ENCODE measurements at regions not wholly inside any gene's neighbourhood (a gene's known extent, or its start where the extent isn't known, plus 50 kb on each side); places are given as distances from the start of the nearest gene placed in this dataset.

DNA sequence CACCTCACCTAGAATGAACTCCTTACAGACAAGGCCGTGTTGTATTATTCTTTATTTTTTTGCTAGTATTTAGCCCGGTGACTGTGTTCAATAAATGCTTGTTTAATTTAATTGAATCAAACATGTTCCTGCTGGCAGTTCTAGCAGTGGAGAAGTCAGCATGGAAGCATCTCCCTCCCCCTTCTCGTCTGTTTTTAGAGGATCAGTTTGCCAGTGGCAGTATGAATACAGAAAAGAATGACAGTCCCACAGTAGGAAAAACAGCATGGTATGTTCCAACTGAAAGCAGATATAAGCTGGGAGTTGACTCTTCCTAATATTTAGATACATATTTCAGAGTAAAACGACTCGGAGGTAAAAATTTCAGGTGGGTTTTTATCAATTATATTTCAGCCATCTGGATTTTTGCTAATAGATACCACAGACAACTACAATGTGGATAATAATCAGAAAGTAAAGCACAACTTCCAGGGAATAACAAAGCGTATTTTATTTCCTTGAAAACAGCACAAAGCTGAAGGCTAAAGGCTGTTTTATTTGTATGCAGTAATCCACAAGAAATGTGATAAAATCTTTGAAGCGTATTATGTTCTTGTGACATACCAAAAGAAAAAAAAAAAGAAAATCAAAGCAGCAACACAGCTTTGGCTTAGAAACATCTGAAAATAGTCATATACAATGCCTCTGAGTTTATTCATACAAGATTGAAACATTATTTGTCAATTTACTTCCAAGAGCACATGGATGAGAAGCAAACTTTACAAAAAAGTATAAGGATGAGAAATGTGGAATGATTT lies 244.5 kb upstream of the KCNMB2 start:
- DNase-seq (ENCODE audit: low read depth, low spot score): no peak

DNA sequence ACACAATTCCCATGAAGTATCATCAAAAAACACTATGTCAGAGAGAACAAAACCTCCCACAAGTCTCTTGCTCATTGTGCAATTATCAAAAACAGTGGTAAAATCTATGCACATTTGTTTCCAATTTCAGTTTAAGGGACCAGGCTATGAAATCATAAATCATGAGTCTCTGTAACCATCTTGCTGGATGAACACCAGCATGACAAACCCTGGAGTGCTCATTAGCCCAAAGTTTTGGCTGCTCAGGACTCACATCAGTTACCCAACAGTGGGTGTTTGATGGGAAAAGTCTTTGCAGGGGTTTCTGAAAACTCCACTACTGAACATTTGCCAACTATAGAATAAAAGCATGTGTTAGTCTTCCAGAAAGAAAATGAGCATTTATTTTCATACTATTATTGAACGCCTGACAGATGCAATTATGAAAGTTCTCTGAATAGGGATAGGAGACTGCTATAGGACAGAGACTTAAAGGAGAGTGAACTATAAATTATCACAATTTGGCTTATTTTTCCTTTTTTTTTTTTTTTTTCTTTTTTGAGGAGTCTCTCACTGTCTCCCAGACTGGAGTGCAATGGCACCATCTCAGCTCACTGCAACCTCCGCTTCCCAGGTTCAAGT lies 240.8 kb upstream of the KCNMB2 start:
- DNase-seq (ENCODE audit: low read depth, low spot score): no peak

DNA sequence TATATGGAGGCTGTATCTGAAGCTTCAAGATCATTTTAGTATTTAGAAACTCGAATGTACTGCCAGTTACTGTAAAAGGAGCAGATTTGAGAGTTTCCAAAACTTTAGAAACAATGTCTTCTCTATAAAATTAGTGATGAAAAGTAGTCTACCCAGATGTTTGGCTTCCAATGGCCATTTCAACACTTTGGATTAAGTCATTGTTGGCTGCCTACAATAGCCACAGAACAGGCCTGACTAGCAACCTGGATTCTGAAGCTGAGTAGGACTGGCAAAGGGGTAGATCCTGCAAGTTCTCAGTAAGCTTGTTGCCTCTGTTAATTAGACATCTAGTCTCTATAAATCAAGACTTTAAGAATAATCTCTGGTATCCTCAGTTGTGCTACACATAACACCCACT lies 239.0 kb upstream of the KCNMB2 start:
- DNase-seq (ENCODE audit: low read depth, low spot score): no peak

DNA sequence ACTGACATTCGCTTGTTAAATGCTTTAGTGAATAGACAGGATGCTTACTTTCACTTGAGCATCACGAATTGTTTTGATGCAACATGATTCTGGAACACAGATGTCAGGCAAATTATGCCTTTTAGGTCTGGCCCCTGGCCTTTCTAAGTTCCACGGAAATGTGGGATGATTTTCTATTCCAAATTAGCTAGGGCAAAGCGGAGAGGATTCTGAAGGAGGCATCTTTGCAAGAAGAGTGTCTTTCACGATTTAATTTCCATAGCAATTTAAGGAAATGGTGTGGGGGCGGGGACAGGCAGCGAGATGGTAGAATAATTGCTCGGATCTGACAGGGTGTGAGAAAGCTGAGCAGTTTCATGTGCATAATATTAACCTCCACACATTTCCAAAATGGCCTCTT lies 238.5 kb upstream of the KCNMB2 start:
- no peak for DNase-seq (ENCODE audit: low read depth, low spot score)

DNA sequence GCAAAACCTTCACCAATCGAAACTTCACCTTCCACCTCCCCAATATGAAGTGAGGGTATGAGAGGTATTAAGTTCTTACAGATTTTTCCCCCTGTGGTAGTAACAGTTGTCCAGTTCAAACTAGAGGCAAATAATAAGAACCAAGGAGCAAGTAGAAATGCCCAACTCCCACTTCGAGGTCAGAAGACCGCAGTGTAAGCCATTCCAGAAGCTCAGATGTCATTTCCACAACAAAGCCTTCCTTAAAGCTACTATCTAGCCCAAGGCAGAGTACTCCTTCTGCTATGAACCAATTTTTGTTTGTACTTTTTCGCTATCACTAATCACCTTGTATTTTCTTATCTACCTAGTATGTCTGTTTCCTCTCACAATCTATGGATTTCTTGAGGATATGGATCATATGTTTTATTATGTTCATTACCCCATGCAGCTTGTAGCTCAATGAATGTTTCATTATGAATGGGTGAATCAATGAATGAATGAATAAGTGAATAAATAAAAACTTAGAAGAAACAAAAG lies 235.7 kb upstream of the KCNMB2 start:
- DNase-seq (ENCODE audit: low read depth, low spot score): no peak

DNA sequence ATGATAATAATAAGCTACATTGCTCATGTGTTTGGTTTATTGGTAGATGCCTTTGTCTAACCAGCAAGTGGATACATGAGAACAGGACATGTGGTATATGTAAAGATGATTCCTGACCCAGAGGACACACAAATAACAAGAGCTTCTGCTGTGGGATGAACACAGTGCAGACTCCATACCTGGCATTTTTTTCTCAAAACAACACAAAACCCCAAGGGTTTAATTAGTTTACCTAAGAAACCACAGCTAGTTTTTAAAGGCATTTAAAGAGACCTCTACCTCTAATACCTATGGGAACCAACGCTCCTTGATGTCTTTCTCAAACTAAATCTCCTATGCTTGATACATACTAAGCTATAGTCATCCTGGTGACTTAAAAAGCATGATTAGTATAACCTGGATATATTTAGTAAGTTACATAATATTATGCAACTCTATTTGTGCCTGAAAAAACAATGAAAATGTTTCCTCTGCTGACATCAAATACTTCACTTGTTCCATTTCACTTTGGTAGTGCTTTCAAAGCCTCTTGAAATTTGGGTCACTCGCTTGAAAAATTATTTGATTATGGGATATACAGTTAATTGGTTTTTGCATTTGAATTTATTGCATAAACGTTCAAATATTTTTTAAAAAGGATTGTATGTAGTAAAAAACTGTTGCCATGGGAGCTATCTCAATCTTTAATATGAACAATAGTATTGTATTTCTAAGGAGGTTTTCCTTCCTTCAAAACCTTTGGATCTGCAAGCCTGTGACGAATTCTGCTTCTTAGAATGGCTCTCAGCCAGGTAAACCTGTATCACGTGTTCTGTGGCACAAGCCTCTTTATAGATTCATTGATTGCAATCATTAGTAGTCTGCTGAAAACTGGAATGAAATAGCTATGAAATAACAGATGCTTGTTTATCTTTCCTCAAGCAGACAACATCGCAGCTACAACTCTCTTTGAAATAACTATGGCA lies 233.0 kb upstream of the KCNMB2 start:
- DNase-seq (ENCODE audit: low read depth, low spot score): no peak

DNA sequence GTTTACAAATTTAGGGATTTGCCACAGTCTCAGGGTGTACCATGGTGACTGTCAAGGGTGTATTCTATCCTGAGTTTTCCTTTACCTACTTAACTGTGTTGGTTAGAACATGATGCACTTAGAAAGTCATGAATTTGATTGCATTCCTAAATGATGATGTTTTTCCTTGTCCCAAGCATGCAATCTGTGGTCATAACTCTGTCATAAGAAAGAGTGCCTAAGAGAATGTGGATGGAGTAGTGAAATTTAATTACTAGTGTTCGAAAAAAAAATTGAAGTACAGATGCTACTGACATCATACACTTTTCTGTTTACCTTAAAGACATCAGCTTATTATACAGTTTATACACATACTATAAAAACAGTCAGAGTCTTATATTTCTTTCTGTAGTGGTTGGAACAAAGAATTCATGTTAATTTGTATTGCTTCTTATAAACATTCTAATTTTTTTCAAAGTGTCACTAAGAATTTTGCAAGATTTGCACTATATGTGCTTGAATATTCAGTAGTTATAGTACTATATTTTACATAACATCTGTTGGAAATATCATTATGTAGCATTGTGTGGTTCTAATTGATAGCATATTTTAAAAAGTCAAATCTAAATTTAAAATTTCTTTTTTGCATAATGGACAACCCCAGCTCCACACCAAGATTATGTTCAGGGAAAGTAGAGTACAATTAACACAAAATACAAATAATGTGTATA lies 231.3 kb upstream of the KCNMB2 start:
- DNase-seq (ENCODE audit: low read depth, low spot score): no peak

DNA sequence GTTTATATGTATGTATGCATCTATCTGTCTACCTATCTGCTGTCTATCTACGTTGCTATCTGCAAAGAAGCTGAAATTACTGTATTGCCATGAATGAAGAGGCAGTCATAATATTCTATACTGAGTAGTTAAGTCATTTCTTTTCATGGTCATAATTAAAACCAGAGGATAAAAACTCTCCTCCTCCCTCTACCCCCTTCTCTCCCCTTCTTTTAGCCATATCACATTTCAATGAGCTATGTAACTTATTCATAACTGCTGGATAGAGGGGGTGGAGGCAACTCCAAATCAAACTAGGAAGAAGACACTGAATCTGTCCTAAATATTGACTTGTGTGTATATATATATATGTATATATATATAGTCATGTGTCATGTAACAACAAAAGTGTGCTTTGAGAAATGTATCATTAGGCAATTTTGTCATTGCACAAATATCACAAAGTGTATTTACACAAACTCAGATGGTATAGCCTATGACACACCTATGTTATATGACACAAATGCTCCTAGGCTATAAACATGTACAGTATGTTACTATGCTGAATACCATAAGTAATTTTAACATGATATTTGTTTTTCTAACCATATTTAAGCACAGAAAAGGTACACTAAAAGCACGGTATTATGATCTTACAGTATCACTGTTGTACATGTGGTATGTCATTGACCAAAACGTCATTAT lies 229.7 kb upstream of the KCNMB2 start:
- no peak for DNase-seq (ENCODE audit: low read depth, low spot score)

DNA sequence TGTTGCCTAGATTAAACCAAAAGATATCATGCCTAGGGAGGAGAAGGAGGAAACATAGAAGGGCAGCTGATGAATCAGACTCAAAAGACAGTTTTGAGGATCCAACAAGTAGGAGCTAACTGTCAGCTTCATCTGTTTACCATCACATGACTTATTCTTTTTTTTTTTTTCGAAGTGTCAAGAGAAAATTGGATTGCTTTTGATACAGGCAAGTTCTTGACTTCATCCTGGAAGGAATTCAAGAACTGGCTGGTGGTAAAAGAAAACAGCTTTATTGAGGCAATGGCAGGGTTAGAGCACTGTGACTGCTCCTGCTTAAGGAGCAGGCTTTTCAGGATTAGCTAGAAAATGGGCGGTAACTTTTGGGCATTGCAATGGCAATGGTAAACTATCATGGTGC lies 227.5 kb upstream of the KCNMB2 start:
- no peak for DNase-seq (ENCODE audit: low read depth, low spot score)

DNA sequence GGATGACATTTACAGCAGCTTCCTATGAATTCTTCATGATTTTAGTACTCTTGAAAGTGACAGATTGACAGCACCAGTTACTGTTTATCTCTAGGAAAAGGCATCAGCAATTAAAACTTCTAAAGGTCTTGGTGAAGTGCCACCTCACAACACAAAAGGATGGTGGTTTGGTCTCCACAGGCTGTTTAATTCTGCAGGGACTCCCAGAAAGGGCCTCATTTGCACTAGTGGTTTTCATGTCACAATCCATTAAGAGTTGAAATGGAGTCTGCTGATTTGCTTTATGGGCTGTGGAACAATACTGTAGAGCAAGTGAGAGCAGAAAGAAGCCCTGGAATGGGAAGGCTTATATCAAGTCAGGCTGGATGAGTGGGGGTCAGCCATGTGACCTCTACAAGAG lies 225.3 kb upstream of the KCNMB2 start:
- no peak for DNase-seq (ENCODE audit: low read depth, low spot score)

DNA sequence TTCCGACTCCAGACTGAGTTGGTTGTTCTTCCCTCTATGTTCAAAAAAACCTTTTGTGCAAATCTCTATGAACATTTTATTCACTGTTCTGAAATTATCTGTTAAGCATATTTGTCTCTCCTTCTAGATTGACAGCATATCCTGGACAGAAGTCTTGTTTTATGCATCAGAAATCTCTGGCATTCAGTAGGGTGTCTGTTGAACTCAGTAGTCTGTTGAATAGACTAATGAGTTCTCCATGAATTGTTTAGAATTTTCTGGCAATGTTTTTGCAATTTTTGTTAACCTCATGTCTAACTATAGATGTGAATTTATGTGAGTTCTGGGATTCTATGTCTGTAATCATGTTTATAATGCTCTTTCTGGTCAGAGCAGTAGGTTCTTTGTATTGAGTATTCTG lies 222.5 kb upstream of the KCNMB2 start:
- DNase-seq (ENCODE audit: low read depth, low spot score): no peak

DNA sequence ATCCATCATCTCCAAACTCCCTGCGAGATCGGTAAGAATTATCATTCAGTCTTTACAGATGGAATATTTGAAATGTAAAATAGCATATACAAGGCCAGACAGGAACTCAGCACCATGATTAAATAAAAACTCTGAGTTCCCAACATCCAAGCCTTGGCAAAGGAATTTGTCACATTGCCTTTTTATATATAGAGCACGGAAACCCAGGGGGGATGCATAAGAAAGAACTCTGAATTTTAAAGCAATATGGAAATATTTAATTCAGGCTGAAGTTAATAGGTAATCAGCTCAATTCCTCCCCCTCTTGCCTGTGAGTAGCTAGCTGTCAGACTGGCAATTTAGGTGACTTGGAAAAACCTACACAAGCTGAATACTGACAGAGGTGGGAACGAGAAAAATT lies 217.9 kb upstream of the KCNMB2 start:
- DNase-seq (ENCODE audit: low read depth, low spot score): no peak

DNA sequence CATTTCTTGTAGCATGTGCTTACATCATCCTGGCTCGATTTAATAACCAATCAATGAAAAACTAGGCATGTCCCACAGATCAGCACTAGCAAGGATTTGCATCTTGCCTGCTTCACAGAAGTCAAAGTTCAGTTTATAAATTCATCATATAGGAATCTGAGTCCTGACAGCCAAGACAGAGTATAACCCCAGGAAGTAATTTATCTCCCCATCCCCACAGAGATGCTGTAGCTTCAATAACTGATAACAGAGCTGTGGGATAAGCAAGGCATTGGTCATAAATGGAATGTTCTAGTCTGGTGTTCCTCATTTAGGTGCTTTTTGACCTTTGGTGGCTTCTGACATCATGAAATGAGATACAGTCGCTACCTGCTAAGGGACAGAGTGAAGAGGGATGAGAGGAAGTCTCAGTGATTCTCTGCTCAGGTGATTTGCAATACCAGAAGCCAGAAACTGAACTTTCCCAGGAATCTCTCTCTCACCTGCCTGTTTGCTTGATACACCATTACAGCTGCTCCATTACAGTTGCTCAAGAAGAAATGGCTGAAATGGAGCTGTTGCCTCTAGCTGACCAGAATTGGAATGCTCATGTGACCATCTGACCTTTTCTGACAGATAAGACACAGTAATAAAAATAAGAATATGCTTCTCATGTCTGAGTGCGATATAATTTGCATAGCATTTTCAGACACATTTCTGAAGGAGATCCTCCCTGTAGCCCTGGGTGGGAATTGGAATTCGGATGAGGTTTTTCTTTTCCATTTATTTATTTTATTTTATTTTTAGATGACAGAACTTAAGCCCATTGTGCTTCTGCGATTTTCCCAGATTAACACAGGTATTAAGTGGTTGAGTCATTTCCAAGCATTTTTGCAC lies 217.1 kb upstream of the KCNMB2 start:
- DNase-seq (ENCODE audit: low read depth, low spot score): no peak

DNA sequence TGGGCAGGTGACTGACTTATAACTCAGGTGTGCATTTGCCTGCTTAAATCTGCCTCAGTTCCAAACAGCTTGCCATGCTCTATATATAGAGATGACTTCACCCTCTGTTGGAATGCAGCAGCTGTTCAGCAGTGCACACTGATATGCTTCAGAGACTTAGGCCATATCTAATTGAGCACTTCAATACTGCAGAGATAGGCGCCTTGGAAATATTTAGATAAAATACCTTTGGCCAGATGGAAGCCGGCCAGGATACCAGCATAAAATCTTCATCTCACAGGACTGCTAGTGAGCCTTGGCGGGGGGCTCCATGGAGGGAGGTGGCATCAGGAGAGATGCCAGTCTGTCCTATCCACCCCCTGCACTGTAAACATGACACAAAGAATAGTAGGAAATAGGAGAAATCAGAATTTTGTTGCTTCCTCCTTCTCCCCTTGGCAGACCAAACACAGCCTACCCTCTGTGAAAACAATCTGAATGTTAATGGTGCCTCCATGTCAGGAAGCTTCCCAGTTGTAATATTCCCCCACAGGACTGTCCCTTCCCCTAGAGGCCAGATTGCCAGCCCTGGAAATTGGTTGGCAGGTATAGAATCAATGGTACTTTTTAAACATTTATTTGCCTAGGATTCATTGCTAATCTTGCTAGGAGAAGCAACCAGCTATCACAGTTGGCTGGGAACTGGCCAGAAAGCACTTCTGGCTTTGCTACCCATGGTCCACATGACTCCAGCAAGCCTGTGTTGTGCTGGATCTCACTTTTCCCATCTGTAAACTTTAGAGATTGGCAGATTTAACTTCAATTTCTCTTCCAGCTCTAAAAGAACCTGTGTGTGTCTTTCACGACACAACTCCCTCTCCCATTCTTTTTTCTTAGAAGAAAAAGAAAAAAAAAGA lies 215.5 kb upstream of the KCNMB2 start:
- no peak for DNase-seq (ENCODE audit: low read depth, low spot score)

DNA sequence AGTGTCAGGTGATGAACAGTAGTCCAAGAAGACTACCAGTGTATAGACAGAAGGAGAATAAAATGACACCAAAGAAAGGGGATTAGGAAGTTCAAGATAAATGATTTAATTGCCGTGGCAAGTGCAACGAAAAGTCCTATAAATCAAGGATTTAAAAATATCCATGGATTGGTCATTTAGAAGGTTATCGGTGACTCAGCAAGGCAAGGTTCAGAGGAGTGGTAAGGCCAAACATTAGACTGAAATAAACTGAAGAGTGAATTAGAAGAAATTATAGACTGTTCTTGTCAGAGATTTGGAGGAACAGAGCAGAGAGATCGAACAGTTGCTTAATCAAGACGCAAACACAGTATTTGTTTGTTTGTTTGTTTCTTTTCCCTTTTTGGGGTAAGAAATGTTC lies 211.9 kb upstream of the KCNMB2 start:
- no peak for DNase-seq (ENCODE audit: low read depth, low spot score)

DNA sequence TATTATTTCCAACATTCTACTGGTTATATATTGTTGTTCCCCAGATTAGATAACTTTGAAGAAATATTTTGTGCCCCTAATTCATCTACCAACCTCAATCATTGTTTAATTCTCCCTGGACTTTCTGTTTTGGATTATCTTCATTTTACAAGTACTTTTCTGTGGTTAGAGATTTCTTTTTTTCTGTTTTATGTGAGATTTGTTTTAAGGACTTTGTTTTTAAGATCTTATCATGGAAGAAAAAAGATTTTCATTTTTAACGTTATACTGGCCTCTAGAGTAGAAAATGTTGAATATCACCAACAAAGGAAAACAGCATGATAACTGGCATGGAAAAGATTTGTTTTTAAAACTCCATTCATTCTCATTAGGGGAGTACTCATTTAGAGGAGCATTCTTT lies 210.9 kb upstream of the KCNMB2 start:
- peak; percentile 12 for DNase-seq (ENCODE audit: low read depth, low spot score)

DNA sequence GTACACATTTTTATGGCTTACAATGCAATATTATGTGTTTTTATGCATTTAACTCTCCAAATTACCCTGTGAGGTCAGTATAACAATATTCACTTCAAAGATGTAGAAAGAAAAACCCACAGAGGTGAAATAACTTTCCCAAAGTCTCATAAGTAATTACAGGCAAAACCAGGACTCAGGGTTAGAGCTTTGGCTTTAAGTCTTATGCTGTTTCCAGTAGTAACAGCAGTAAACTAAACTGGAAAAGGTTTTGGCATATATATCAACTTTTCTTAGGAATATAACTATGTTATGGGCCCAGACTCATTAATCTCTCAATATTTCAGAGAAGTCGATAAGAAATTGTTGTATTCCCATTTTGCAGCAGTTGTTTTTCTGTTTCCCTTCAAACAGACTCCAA lies 206.3 kb upstream of the KCNMB2 start:
- no peak for DNase-seq (ENCODE audit: low read depth, low spot score)

DNA sequence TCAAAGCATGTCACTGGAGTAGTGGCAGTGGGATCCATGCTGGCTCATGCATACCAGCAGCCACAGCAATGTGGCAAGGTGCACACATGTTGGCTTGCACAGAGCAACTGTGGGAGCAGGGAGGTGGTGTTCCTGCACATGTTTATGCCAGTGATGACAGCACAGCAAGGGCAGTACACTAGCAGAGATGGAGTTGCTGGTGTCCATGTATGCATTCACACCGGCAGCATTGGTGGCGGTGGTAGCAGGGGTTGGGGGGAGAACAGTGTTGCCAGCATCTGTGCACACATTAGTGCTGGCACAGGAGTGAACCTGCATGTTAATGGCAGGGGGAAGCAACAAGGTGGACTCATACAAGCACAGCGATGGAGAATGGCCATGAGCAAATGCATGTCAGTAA lies 202.0 kb upstream of the KCNMB2 start:
- DNase-seq (ENCODE audit: low read depth, low spot score): no peak

DNA sequence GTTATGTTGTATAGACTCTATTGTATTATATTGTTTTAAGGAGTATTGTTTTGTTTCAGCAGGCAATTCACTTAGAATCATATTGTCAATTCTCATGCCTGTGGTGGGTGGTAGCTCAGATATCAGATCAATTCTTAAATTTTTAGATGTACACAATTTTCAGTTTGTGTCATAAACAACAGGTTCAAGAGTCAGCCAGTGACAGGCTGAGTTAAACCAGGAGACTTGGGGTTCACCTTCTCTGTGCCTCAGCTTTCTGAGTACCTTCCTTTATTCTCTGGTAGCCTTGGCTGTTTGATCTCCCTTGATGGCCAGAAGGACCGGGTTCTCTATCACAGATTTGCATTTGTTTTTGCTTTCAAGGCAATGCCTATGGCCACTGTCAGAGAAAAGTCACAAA lies 199.9 kb upstream of the KCNMB2 start:
- no peak for DNase-seq (ENCODE audit: low read depth, low spot score)
